ENCODE measurements at regions not wholly inside any gene's neighbourhood (a gene's known extent, or its start where the extent isn't known, plus 50 kb on each side); places are given as distances from the start of the nearest gene placed in this dataset.

DNA sequence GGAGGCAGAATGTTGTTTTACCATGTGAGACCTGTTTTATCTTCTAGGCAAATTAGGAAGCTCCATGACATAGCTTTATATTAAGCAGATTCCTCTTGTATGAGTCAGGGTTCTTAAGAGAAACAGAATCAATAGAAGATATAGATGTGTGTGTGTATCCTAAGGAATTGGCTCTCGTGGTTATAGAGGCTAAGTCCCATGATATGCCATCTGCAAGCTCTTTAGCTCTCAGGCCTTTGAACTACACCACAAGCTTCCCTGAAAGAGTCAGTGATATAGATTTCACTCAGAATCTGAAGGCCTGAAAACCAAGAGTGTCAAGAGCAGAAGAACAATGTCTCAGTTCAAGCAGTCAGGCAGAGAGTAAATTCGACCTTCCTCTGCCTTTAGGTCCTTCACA lies 365.8 kb upstream of the ZNF608 start:
- DNase-seq, result no peak
- Histone ChIP-seq H3K36me3 (no peaks in the 10 kb centered on the region), H3K4me3 (no peak overlapping the region), H3K27ac (no peak overlapping the region), H3K27me3 (no peaks in the 10 kb centered on the region), H3K9me3 (peaks cover 0 to 6% (median 0%) of the 10 kb centered on the region in 12 donors), H3K4me1 (no peaks in the 10 kb centered on the region)
- WGBS, 4 donors, result 90 to 95% (median 91%) methylated on average over 2 of the region's 2 CpGs
- TF ChIP-seq CTCF (IDR thresholded peaks at IDR 0.05), result no peak
- TF ChIP-seq POLR2A (IDR thresholded peaks at IDR 0.05), result no peak
- intact Hi-C loops (cut with DNase I), result no loop called here
- no peak for ATAC-seq

- no peak overlapping the region for H3K4me3 ChIP-seq
- 84 to 92% (median 88%) methylated on average over 2 of the region's 2 CpGs for WGBS, 4 donors
- peaks cover 0 to 6% (median 0%) of the 10 kb centered on the region in 12 donors for H3K9me3 ChIP-seq
- DNase-seq, result no peak
- intact Hi-C loops (cut with DNase I), result no loop called here
- H3K27me3 ChIP-seq, result no peaks in the 10 kb centered on the region
- no peaks in the 10 kb centered on the region for H3K4me1 ChIP-seq
- TF ChIP-seq CTCF (IDR thresholded peaks at IDR 0.05) (no peak), POLR2A (IDR thresholded peaks at IDR 0.05) (no peak)
- no peak for ATAC-seq
- H3K27ac ChIP-seq, result no peak overlapping the region
- no peaks in the 10 kb centered on the region for H3K36me3 ChIP-seq
Measured at GRCh38 chr5:125113328-125113727, 366.9 kb upstream of the ZNF608 start.

GRCh38 chr5:125115195-125115525 lies 368.7 kb upstream of the ZNF608 start:
- Histone ChIP-seq H3K4me3 (no peak overlapping the region), H3K27ac (no peak overlapping the region), H3K4me1 (no peaks in the 10 kb centered on the region), H3K27me3 (no peaks in the 10 kb centered on the region), H3K9me3 (peaks cover 0 to 6% (median 0%) of the 10 kb centered on the region in 12 donors), H3K36me3 (no peaks in the 10 kb centered on the region)
- DNase-seq, result no peak
- intact Hi-C loops (cut with DNase I), result no loop called here
- no peak for TF ChIP-seq POLR2A (IDR thresholded peaks at IDR 0.05)
- TF ChIP-seq CTCF (IDR thresholded peaks at IDR 0.05), result no peak
- 89 to 97% (median 95%) methylated on average over 6 of the region's 6 CpGs for WGBS, 4 donors
- no peak for ATAC-seq

- no peaks in the 10 kb centered on the region for H3K36me3 ChIP-seq
- H3K4me1 ChIP-seq, result no peaks in the 10 kb centered on the region
- no peak overlapping the region for H3K4me3 ChIP-seq
- 74 to 80% (median 79%) methylated on average over 6 of the region's 6 CpGs for WGBS, 4 donors
- ATAC-seq (no peak), DNase-seq (no peak)
- intact Hi-C loops (cut with DNase I), result no loop called here
- no peak overlapping the region for H3K27ac ChIP-seq
- H3K9me3 ChIP-seq, result peaks cover 0 to 2% (median 0%) of the 10 kb centered on the region in 12 donors
- H3K27me3 ChIP-seq, result no peaks in the 10 kb centered on the region
- TF ChIP-seq CTCF (IDR thresholded peaks at IDR 0.05) (no peak), POLR2A (IDR thresholded peaks at IDR 0.05) (no peak)
Measured at GRCh38 chr5:125117566-125117965, 371.1 kb upstream of the ZNF608 start.
